Activated CD4-positive, CD25-positive, alpha-beta regulatory T cell treated with anti-CD3 and anti-CD28 coated beads, Interleukin-2, amount 50 U/mL, for 72 hours (primary cell): ENCODE measurements at regions not wholly inside any gene's neighbourhood (a gene's known extent, or its start where the extent isn't known, plus 50 kb on each side); places are given as distances from the start of the nearest gene placed in this dataset.
"Not testable (repeated sequence)": the region's sequence is repeated elsewhere in the genome, so short reads cannot be mapped to it uniquely, and the experiment has no call there.

Experiments
- DNase-seq: peaks from one replicate; pipeline ENCODE4 v3.0.0; 2021

GRCh38 chr14:105581551-105582341 is 55.4 kb downstream of the TMEM121 start:
- peak; percentile 27 for DNase-seq

DNA sequence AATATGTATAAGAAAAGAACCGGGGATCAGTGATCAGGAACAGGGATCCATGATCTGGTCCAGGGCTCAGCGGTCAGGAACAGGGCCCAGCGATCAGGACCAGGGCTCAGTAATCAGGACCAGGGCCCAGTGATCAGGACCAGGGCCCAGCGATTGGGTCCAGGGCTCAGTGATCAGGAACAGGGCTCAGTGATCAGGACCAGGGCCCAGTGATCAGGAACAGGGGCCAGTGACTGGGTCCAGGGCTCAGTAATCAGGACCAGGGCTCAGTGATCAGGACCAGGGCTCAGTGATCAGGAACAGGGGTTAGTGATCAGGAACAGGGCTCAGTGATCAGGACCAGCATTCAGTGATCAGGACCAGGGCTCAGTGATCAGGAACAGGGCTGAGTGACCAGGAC is 56.3 kb downstream of the TMEM121 start:
- DNase-seq, result peak; percentile 6

GRCh38 chr14:105583914-105584313 is 57.5 kb downstream of the TMEM121 start:
- DNase-seq, result peak; percentile 8

GRCh38 chr14:105585290-105585689 is 58.9 kb downstream of the TMEM121 start:
- not testable (repeated sequence) for DNase-seq

- not testable (repeated sequence) for DNase-seq
Measured at GRCh38 chr14:105585722-105586121, 59.3 kb downstream of the TMEM121 start.

- not testable (repeated sequence) for DNase-seq
Measured at GRCh38 chr14:105586144-105586872, 59.9 kb downstream of the TMEM121 start.

GRCh38 chr14:105587034-105587433 is 60.7 kb downstream of the TMEM121 start:
- DNase-seq, result not testable (repeated sequence)

DNA sequence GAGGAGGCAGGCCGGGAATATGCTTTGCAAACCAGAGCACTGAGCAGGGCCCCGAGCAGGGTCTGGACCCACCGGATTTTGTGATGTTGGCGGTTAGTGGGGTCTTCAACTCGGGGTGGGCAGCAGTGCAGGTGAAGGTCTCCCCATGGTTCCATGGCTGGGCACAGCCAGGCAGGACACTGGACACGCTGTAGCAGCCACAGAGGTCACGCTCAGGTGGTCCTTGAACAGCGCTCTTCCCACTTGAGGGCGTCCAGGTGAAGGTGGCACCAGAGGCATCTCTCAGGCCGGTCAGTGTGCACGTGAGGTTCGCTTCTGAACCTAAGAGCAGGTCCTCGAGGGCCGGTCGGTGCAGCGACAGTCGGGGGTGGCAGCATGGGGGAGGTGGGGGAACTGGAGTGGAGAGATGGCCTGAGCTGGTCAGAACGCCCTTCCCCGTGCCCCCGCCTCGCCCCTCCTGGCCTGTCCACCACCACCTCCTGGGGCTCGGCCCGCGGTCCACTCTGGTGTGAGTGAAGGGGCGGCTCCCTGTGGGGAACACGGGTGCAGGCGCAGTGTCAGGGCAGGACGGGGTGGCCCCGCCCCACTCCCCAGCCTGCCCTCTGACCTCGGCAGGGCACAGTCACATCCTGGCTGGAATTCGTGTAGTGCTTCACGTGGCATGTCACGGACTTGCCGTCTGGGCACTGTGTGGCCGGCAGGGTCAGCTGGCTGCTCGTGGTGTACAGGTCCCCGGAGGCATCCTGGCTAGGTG is 61.3 kb downstream of the TMEM121 start:
- not testable (repeated sequence) for DNase-seq

GRCh38 chr14:105588236-105588860 is 62.0 kb downstream of the TMEM121 start:
- DNase-seq, result no peak

GRCh38 chr14:105589161-105589925 is 63.0 kb downstream of the TMEM121 start:
- no peak for DNase-seq

DNA sequence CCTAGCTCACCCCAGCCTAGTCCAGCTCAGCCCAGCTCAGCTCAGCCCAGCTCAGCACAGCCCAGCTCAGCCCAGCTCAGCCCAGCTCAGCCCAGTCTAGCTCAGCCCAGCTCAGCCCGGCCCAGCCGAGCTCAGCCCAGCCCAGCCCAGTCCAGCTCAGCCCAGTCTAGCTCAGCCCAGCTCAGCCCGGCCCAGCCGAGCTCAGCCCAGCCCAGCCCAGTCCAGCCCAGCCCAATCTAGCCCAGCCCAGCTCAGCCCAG is 63.5 kb downstream of the TMEM121 start:
- DNase-seq, result not testable (repeated sequence)

DNA sequence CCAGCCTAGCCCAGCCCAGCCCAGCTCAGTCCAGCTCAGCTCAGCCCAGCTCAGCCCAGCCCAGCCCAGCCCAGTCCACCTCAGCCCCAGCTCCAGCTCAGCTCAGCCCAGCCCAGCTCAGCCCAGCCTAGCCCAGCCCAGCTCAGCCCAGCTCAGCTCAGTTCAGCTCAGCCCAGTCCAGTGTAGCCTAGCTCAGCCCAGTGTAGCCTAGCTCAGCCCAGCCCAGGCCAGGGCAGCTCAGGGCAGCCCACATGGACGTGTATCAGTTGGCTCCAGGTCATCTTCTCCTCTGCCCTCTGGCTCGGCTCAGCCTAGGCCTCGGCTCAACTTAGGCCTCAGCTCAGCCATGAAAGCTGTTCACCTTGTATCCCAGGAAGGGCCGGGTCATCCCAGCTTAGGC is 64.7 kb downstream of the TMEM121 start:
- no peak for DNase-seq

DNA sequence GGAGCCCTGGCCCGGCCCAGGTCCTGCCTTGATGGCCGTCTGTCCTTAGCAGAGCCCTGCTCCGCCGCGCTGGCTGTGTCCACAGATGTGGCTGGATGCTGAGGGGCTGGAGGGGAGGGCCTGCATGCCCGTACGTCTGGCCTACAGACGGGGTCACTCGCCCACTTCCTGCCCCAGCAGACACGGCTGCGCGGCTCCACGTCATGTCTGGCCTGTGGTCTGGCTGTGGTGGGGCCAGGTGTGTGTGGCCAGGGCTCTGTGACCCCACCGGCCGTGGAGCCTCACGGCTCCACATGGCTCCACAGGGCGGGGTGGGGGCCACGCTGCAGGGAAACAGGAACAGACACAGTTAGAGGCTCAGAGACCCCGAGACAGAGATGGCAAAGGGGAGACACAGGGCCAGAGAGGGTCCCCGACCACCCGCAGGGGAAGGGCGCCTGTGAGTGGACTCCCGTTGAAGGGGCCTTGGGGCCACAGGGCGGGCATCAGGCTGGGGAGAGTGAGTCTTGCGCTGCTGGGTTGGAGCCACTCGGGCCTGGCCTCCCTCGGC is 65.5 kb downstream of the TMEM121 start:
- DNase-seq, result not testable (repeated sequence)

GRCh38 chr14:105592646-105593045 is 66.3 kb downstream of the TMEM121 start:
- DNase-seq, result not testable (repeated sequence)

DNA sequence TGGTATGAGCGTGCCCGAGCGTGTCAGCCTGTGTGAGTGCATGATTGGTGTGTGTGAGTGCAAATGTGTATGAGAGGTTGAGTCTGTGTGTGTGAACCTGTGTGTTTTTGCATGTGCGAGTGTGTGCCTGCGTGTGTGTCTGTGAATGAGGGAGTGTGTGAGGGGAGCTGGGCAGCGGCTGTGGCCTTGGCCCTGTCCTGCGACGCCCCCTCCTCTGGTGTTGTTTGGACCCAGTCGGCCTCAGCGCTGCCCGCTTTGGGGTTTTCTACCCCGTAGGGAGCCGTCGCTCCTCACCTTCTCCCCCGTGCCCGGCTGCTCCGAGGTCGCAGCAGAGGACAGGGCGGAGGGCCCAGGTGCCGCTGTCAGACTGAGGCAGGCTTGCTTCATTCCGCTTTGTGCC is 69.0 kb downstream of the TMEM121 start:
- DNase-seq, result not testable (repeated sequence)

DNA sequence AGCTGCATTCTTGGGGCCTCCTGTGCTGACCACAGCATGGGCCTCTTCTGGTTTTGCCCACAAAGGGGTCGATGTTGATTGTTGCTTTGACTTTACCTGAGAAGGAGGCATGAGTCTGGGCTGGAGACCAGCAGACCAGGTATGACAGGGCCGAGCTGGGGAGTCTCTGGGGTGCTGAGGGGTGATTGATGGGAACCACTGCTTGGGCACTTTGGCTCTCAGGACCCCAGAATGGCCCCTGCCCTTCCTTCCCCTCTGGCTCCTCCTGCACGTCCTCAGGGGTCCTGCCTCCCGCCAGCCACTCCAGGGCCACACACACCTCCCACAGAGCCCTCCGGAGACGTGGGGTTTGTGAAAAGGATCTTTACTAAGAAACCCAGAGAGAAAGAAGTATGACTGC is 70.0 kb downstream of the TMEM121 start:
- DNase-seq, result not testable (repeated sequence)

DNA sequence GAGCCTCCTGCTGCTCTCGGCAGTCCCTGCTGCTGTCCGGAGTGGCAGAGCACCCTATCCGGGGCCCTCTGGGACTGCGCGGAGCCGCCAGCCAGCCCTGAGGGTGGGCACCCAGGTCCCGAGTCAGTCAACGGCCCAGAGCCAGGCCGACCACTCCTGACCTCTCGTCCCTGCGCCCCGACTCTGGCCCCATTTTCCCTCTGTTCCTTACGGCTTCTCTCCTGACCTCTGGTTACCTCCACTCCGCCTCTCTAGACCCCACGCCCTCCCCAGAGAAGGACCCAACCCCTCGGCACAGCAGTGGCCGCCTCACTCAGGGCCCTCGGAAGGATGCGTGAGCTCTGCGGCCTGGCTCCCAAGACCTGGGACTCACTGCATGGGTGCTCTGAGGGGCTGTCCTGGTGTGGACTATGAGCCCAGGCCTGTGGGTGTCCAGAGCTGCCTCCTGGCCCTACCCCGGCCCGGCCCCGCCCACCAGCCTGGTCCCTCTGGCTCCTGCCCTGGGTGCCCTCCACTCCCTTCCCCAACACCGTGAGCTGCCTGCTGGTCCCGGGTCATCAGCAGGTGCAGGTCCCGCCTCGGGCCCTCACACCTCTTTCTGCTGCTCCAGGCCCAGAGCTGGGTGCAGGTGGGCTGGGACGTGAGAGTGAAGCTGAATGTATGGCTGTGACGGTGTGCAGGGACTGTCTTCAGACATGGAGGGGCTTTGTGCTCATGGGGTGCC is 71.8 kb downstream of the TMEM121 start:
- not testable (repeated sequence) for DNase-seq

GRCh38 chr14:105598925-105599586 is 72.7 kb downstream of the TMEM121 start:
- DNase-seq, result not testable (repeated sequence)

GRCh38 chr14:105600195-105600938 is 74.0 kb downstream of the TMEM121 start:
- DNase-seq, result not testable (repeated sequence)

- DNase-seq, result no peak
Measured at GRCh38 chr14:105600939-105601359, 74.6 kb downstream of the TMEM121 start.
